Mesodermal cell (in vitro differentiated cells): ENCODE measurements at regions not wholly inside any gene's neighbourhood (a gene's known extent, or its start where the extent isn't known, plus 50 kb on each side); places are given as distances from the start of the nearest gene placed in this dataset.

Source experiments
- H3K27ac ChIP-seq: 2 replicates; pipeline ENCODE4 v1.7.0; 2013; ENCODE audit warnings: mild to moderate bottlenecking, low read depth, low read length, moderate library complexity; ENCODE audit not compliant: severe bottlenecking
- H3K36me3 ChIP-seq: 2 replicates; pipeline ENCODE4 v1.7.1; 2013; ENCODE audit warnings: mild to moderate bottlenecking, low read length, moderate library complexity; ENCODE audit not compliant: control insufficient read depth, insufficient read depth
- H3K4me1 ChIP-seq: one replicate; pipeline ENCODE4 v1.7.1; 2013; ENCODE audit warnings: mild to moderate bottlenecking, low read length; ENCODE audit not compliant: insufficient read depth, control insufficient read depth, poor library complexity, severe bottlenecking
- H3K4me3 ChIP-seq: 2 replicates; pipeline ENCODE4 v1.7.0; 2013; ENCODE audit warnings: low read length, control low read depth, mild to moderate bottlenecking; ENCODE audit not compliant: insufficient read depth, poor library complexity, severe bottlenecking; ENCODE audit errors: extremely low read depth
- H3K9me3 ChIP-seq: 2 replicates; pipeline ENCODE4 v1.7.1; 2013; ENCODE audit warnings: mild to moderate bottlenecking, low read length, moderate library complexity; ENCODE audit not compliant: control insufficient read depth
- WGBS, 2 experiments: methylation state at CpG; one replicate each; pipeline ENCODE4 v1.1.5; 2013; ENCODE audit warnings: missing lambda C conversion rate in 2 of 2; ENCODE audit not compliant: insufficient coverage in 2 of 2; 5-methylcytosine and 5-hydroxymethylcytosine counted together

DNA sequence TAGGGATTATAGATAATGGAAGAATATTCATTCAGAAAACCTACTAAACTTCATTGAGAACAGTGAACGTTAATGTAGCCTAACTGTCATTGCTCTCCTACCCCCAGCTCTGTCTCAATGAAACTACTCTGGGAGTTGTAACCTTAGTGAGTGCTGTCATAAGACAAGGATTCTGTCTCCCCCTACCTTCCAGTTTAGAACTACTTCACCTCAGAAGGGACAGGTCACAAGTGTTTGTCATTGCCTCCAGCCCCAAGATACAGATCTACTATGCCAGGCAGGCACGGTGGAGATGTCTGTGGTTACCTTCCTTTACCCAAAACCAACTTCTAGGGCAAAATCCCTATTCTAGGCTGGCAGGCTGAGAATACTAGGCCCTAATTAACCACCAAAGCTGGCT is 833.1 kb upstream of the SEL1L start:
- Histone ChIP-seq H3K4me3 (no peak overlapping the region), H3K4me1 (no peaks in the 10 kb centered on the region), H3K9me3 (no peaks in the 10 kb centered on the region), H3K27ac (no peak overlapping the region), H3K36me3 (no peaks in the 10 kb centered on the region)
- WGBS, 2 experiments: 43% methylated on average over 1 of the region's 2 CpGs; no CpG with 5 or more reads in 1 of the 2 experiments

DNA sequence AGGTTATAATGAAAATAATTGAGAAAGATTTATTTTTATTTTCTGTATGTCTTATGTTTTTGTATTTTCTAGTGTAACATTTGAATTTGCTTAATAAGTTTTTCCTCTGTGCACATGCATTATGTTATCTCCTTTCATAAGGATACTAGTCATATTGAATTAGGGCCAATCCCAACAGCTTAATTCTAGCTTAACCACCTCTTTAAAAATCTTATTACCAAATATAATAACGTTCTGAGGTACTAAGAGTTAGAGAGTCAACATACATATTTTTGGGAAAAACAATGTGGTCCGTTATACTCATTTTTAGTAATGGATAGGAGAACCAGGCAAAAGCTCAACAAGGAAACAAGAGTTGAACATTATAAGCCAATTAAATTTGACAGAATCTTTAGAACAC is 845.6 kb upstream of the SEL1L start:
- H3K36me3 ChIP-seq: no peaks in the 10 kb centered on the region

GRCh38 chr14:82385048-82385447 is 851.4 kb upstream of the SEL1L start:
- no peaks in the 10 kb centered on the region for H3K4me1 ChIP-seq
- H3K9me3 ChIP-seq: no peaks in the 10 kb centered on the region
- no peak overlapping the region for H3K4me3 ChIP-seq
- H3K27ac ChIP-seq: no peak overlapping the region
- no peaks in the 10 kb centered on the region for H3K36me3 ChIP-seq

More for the DNA sequence above, 845.6 kb upstream of the SEL1L start:
- Histone ChIP-seq H3K9me3 (no peaks in the 10 kb centered on the region), H3K4me3 (no peak overlapping the region), H3K27ac (no peak overlapping the region), H3K4me1 (no peaks in the 10 kb centered on the region)
- WGBS, 2 experiments: no CpG with 5 or more reads among the region's 2 CpGs

DNA sequence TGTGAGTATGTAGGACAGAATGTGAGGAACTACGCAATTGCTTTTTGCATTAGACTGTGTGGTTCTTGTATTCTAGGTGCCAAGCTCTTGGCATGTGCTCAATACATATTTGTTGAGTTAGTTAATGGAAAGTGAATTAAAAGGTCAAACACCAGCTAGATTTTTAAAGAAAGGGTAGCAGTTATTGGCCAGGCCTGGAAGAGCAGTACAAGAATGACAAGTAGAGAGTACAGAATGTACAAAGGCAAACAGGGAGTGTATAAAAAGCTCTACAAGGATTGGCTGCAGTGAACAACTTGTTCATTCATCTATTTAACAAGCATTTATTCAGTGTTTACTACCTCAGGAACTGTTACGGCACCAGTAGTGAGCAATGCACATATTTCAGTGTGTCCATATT is 854.0 kb upstream of the SEL1L start:
- no peaks in the 10 kb centered on the region for H3K9me3 ChIP-seq
- no peak overlapping the region for H3K4me3 ChIP-seq
- 90 to 100% methylated on average over 1 to 2 of the region's 2 CpGs for WGBS, 2 experiments
- no peak overlapping the region for H3K27ac ChIP-seq
- H3K4me1 ChIP-seq: no peaks in the 10 kb centered on the region
- no peaks in the 10 kb centered on the region for H3K36me3 ChIP-seq

- Histone ChIP-seq H3K4me3 (no peak overlapping the region), H3K27ac (no peak overlapping the region), H3K4me1 (no peaks in the 10 kb centered on the region), H3K9me3 (no peaks in the 10 kb centered on the region), H3K36me3 (no peaks in the 10 kb centered on the region)
- WGBS, 2 experiments: 67 to 71% methylated on average over 4 of the region's 4 CpGs
These were observed 854.8 kb upstream of the SEL1L start for GRCh38 chr14:82388488-82388887.

- Histone ChIP-seq H3K4me3 (no peak overlapping the region), H3K27ac (no peak overlapping the region), H3K9me3 (no peaks in the 10 kb centered on the region), H3K36me3 (no peaks in the 10 kb centered on the region), H3K4me1 (no peaks in the 10 kb centered on the region)
- WGBS, 2 experiments: no CpG with 5 or more reads among the region's 1 CpG
These were observed 856.9 kb upstream of the SEL1L start for GRCh38 chr14:82390586-82390985.

DNA sequence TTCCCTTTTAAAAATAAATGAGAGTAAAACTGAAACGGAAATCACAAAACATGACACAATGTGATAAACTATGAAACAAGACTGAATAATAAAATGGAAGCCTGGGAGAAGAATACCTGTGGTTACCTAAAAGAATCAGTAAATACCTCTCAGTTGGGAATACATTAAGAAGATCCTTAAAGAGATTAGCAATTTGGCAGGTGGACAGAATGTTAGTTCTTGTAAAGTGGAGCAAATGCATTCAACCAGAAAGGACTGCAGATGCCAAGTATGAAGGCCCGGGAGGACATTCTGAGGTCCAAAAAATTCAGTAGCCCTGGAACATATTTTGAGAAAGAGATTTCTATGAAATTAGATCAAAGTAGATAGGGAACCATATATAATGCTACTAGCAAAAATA is 861.3 kb upstream of the SEL1L start:
- H3K9me3 ChIP-seq: no peaks in the 10 kb centered on the region
- WGBS, 2 experiments: 83% methylated on average over 1 of the region's 2 CpGs
- H3K4me3 ChIP-seq: no peak overlapping the region
- no peak overlapping the region for H3K27ac ChIP-seq
- no peaks in the 10 kb centered on the region for H3K4me1 ChIP-seq
- no peaks in the 10 kb centered on the region for H3K36me3 ChIP-seq

DNA sequence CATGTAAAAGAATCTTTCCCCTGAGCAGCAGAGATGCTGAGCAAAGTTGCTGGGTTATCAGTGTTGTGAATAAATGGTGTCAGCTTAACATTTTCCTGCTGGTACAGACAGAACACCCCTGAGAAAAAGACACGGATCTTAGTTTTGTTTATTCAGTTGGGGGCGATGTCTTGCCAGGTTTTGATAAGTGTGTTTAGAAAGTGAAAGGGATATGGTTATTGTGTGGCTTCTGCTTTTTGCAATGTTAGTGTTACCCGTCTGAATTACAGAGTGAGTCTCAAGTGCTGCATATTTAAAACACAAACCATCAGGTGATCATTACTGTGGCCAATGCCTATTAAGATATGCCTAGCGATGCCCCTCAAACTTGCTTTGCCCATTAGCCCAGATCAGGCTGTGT is 864.6 kb upstream of the SEL1L start:
- Histone ChIP-seq H3K4me3 (no peak overlapping the region), H3K36me3 (no peaks in the 10 kb centered on the region), H3K9me3 (no peaks in the 10 kb centered on the region), H3K27ac (no peak overlapping the region), H3K4me1 (no peaks in the 10 kb centered on the region)
- 66% methylated on average over 3 of the region's 4 CpGs; no CpG with 5 or more reads in 1 of the 2 experiments for WGBS, 2 experiments

DNA sequence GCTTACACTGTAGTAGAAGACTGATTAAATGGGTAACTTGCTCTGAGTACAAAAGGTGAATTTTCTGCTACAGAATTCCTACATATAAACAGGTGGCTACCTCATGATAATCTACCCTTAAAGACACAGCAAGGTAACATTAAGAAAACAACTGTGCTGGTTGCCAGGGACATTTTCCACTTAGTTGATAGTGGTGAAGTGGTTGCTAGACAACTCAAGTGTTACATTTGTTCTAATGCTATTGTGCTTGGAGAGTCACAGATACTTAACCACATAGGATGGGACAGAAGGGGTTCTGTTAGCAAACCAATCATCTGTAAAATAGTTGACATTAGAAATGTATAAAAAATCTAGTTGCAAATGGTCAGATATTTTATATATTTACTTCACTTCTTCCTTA is 870.3 kb upstream of the SEL1L start:
- H3K36me3 ChIP-seq: no peaks in the 10 kb centered on the region
- H3K9me3 ChIP-seq: no peaks in the 10 kb centered on the region
- no peaks in the 10 kb centered on the region for H3K4me1 ChIP-seq
- H3K4me3 ChIP-seq: no peak overlapping the region
- no peak overlapping the region for H3K27ac ChIP-seq

DNA sequence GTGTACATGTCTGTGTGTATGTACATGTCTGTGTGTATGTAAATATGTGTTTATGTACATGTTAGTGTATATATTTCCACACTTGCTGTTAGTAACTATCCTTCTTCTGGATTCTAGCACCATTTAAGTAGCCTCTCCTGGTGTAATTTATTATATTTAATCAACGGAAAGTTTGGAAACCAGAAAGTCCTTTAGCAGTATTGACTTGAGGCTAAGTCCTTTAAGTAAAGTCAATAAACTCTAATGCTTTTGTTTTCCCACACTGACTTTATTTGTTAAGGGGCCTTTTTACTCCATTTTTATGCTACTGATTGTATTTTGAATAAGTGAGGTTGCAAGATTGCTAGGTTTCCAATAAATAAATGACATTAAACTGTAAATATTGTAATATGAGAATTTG is 876.4 kb upstream of the SEL1L start:
- no peak overlapping the region for H3K27ac ChIP-seq
- WGBS, 2 experiments: no CpG with 5 or more reads among the region's 1 CpG
- no peaks in the 10 kb centered on the region for H3K36me3 ChIP-seq
- H3K4me1 ChIP-seq: peaks cover 4% of the 10 kb centered on the region
- no peaks in the 10 kb centered on the region for H3K9me3 ChIP-seq
- no peak overlapping the region for H3K4me3 ChIP-seq

- H3K4me3 ChIP-seq: no peak overlapping the region
- no peaks in the 10 kb centered on the region for H3K36me3 ChIP-seq
- H3K4me1 ChIP-seq: peaks cover 7% of the 10 kb centered on the region
- H3K9me3 ChIP-seq: no peaks in the 10 kb centered on the region
- H3K27ac ChIP-seq: no peak overlapping the region
These were observed 877.6 kb upstream of the SEL1L start for GRCh38 chr14:82411298-82411697.

GRCh38 chr14:82412545-82412944 is 878.9 kb upstream of the SEL1L start:
- peaks cover 7% of the 10 kb centered on the region for H3K4me1 ChIP-seq
- no peak overlapping the region for H3K27ac ChIP-seq
- no peaks in the 10 kb centered on the region for H3K9me3 ChIP-seq
- H3K36me3 ChIP-seq: no peaks in the 10 kb centered on the region
- WGBS, 2 experiments: no CpG with 5 or more reads among the region's 1 CpG
- no peak overlapping the region for H3K4me3 ChIP-seq
